K562 (cell line): ENCODE measurements at regions not wholly inside any gene's neighbourhood (a gene's known extent, or its start where the extent isn't known, plus 50 kb on each side); places are given as distances from the start of the nearest gene placed in this dataset.

Experiments used
- ATAC-seq: fragments of 200-7000 bp; cut with Tn5 transposase; 3 replicates; pipeline ENCODE4 v1.9.1; 2020; ENCODE audit warnings: moderate library complexity
- BruUV-seq: library from RNA; stranded (reverse); fragments of 400-500 nt; replicated peaks from 2 replicates; lab custom pipeline; 2021; lab: Mats Ljungman, UMichigan
- CTCF ChIA-PET: fragments of 300-600 bp; formaldehyde crosslinking; extraction: SDS; loops from one replicate; lab custom pipeline; 2021; ENCODE audit warnings: low intra/inter-chr PET ratio; lab: Yijun Ruan, JAX
- POLR2A ChIA-PET: fragments of 300-600, 350-650 bp; sonication (Branson Sonifier 250); formaldehyde crosslinking; extraction: SDS; loops from one replicate; lab custom pipeline; 2021; ENCODE audit warnings: antibody characterized with exemption, inconsistent platforms; lab: Yijun Ruan, JAX
- DNase-seq, 4 experiments: peaks; one replicate each; pipeline versions ENCODE4 v3.0.0 to v3.0.0-alpha.2; 2011 to 2018; ENCODE audit warnings: low spot score in 3 of 4, mixed read lengths in 3 of 4; ENCODE audit errors: extremely low read depth in 1 of 4
- FAIRE-seq: peaks from 2 replicates; lab custom pipeline; 2011; peaks lifted over from hg19 to GRCh38; lab: Jason Lieb, UNC
- H2AFZ ChIP-seq: 2 replicates; pipeline ENCODE4 v1.6.0; 2011; ENCODE audit warnings: low read depth, low read length, control low read depth, inconsistent platforms
- H3K27ac ChIP-seq: fragments of 200-600 bp; 3 replicates; pipeline ENCODE4 v1.8.0; 2011; ENCODE audit warnings: low read depth, mild to moderate bottlenecking, control low read depth, inconsistent platforms, low read length, moderate library complexity, mixed read lengths; ENCODE audit errors: extremely low read depth
- H3K27me3 ChIP-seq, 2 experiments: fragments of 300-600 bp in 1 of 2; 2 replicates in 1 of 2; 3 replicates in 1 of 2; pipeline versions ENCODE4 v1.6.0 to v1.8.0; 2011; ENCODE audit warnings: inconsistent platforms in 2 of 2, low read length in 2 of 2, mild to moderate bottlenecking in 1 of 2, mixed read lengths in 1 of 2, moderate library complexity in 1 of 2; ENCODE audit not compliant: control insufficient read depth in 2 of 2, insufficient read depth in 2 of 2
- H3K36me3 ChIP-seq: fragments of 300-600 bp; 3 replicates; pipeline ENCODE4 v1.8.0; 2011; ENCODE audit warnings: mild to moderate bottlenecking, low read length, inconsistent platforms; ENCODE audit not compliant: control insufficient read depth, insufficient read depth
- H3K4me1 ChIP-seq, 2 experiments: fragments of 200-600 bp in 1 of 2; replicated peaks in 1 of 2; 2 replicates in 1 of 2; 3 replicates in 1 of 2; pipeline versions ENCODE4 v1.5.1 to v1.8.0; 2011; ENCODE audit warnings: inconsistent platforms in 2 of 2, low read length in 2 of 2, mild to moderate bottlenecking in 1 of 2, mixed read lengths in 1 of 2, moderate library complexity in 1 of 2; ENCODE audit not compliant: control insufficient read depth in 2 of 2, insufficient read depth in 2 of 2
- H3K4me2 ChIP-seq: 2 replicates; pipeline ENCODE4 v1.6.1; 2011; ENCODE audit warnings: low read length, control low read depth, inconsistent platforms, mixed read lengths; ENCODE audit not compliant: insufficient read depth
- H3K4me3 ChIP-seq: fragments of 200-600 bp; sonication (generic), shearing (Covaris generic); 2 replicates; pipeline ENCODE4 v1.5.1; 2016; ENCODE audit warnings: control low read depth, inconsistent platforms
- H3K79me2 ChIP-seq: fragments of 200-600 bp; 3 replicates; pipeline ENCODE4 v1.8.0; 2011; ENCODE audit warnings: low read length, inconsistent platforms; ENCODE audit not compliant: control insufficient read depth, insufficient read depth
- H3K9ac ChIP-seq, 2 experiments: 2 replicates each; pipeline versions ENCODE4 v1.6.0 to v1.6.1; 2011; ENCODE audit warnings: low read depth in 2 of 2, low read length in 2 of 2, control low read depth in 1 of 2, inconsistent platforms in 1 of 2, mild to moderate bottlenecking in 1 of 2, mixed read lengths in 1 of 2; ENCODE audit not compliant: insufficient read depth in 1 of 2
- H3K9me1 ChIP-seq: one replicate; pipeline ENCODE4 v1.6.0; 2011; ENCODE audit warnings: inconsistent platforms, mild to moderate bottlenecking, low read length, moderate library complexity; ENCODE audit not compliant: control insufficient read depth, insufficient read depth
- H3K9me3 ChIP-seq: replicated peaks from 2 replicates; pipeline ENCODE4 v1.5.1; 2011; ENCODE audit warnings: low read depth, low read length, inconsistent platforms; ENCODE audit not compliant: control insufficient read depth, insufficient read depth
- H4K20me1 ChIP-seq: replicated peaks from 2 replicates; pipeline ENCODE4 v1.6.1; 2011; ENCODE audit warnings: low read length, inconsistent platforms, mixed read lengths; ENCODE audit not compliant: control insufficient read depth, insufficient read depth
- CCNT2 ChIP-seq: IDR thresholded peaks from 2 replicates; pipeline ENCODE4 v1.6.1; 2011; ENCODE audit warnings: borderline replicate concordance, low read depth, mild to moderate bottlenecking, moderate library complexity, mixed read lengths, low read length; ENCODE audit not compliant: insufficient read length; ENCODE audit errors: extremely low read depth
- HINFP ChIP-seq: fragments of 450-650 bp; conservative IDR thresholded peaks from 2 replicates; pipeline ENCODE4 v1.6.1; 2016; ENCODE audit warnings: missing genetic modification characterization, low read depth, mild to moderate bottlenecking, control low read depth, missing compliant biosample characterization
- MTA2 ChIP-seq: fragments of 450-650 bp; IDR thresholded peaks from 2 replicates; pipeline ENCODE4 v1.6.1; 2016; ENCODE audit warnings: low read depth
- NBN ChIP-seq: fragments of 450-650 bp; IDR thresholded peaks from 2 replicates; pipeline ENCODE4 v1.6.1; 2016; ENCODE audit warnings: low read depth, mild to moderate bottlenecking
- NFIX ChIP-seq: fragments of 250-450 bp; sonication (Bioruptor Pico); IDR thresholded peaks from 2 replicates; pipeline ENCODE4 v1.4.0; 2020; ENCODE audit warnings: low read depth, mild to moderate bottlenecking, moderate library complexity
- ZNF280B ChIP-seq: fragments of 250-450 bp; sonication (Bioruptor Pico); IDR thresholded peaks from 2 replicates; pipeline ENCODE4 v1.5.1; 2021; ENCODE audit warnings: mild to moderate bottlenecking
- WGBS: fragments of 100-300 bp; shearing (Covaris generic); methylation state at CpG from one replicate; pipeline ENCODE4 v1.1.6; 2016; ENCODE audit warnings: low coverage, mixed read lengths; ENCODE audit not compliant: insufficient coverage; ENCODE audit errors: missing lambda C conversion rate; 5-methylcytosine and 5-hydroxymethylcytosine counted together
- in situ Hi-C: fragments of 300-500 bp; cut with MboI; formaldehyde crosslinking; loops from 4 replicates; pipeline ENCODE4 v1.15.0; 2018; ENCODE audit warnings: inconsistent platforms, mixed read lengths
- intact Hi-C: fragments of 100-400 bp; cut with micrococcal nuclease; formaldehyde crosslinking; loops from 2 replicates; pipeline ENCODE4 v1.14.2; 2022

DNA sequence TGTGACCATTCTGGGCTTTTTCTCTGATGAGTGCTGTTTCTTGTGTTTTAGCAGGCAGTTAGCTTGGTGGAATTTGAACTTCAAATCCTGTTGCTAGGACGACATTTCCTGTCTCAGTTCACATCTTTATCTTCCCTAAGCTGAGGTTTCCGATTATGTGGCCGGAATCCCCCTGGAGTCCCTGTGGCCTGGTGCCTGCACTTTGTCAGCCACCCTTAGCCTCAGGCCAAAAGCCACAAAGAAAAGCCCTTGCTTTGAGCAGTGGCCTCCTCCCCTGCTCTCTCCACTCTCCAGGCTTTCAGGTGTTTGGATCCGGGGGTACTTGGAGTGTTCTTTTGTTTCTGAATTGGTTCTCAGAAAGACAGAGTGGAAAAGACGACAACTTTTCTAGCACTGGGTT lies 59.9 kb upstream of the PMEPA1 start:
- intact Hi-C loops (no loop called here), in situ Hi-C loops (no loop called here)
- BruUV-seq = no TSS peak
- H3K36me3 ChIP-seq = no peaks in the 10 kb centered on the region
- DNase-seq = no peak
- no peak for TF ChIP-seq MTA2
- TF ChIP-seq HINFP (tag) = no peak
- no peak for TF ChIP-seq NBN
- TF ChIP-seq NFIX (CRISPR knock-in tag) = no peak
- no peak for TF ChIP-seq ZNF280B (CRISPR knock-in tag)
- TF ChIP-seq CCNT2 = no peak
- POLR2A ChIA-PET = interaction anchor here (0.5 kb wide), 1 partner anchor 1801 kb away, joined by 3 read pairs; no protein-coding TSS in a partner anchor
- no peak overlapping the region for H3K4me3 ChIP-seq
- H3K9ac ChIP-seq = no peak overlapping the region
- no peak overlapping the region for H3K27ac ChIP-seq
- H3K9me3 ChIP-seq = no peaks in the 10 kb centered on the region
- no peak overlapping the region for H3K4me2 ChIP-seq
- H3K79me2 ChIP-seq = no peaks in the 10 kb centered on the region
- no peak for ATAC-seq
- 0% methylated on average over 4 of the region's 5 CpGs for WGBS
- no peaks in the 10 kb centered on the region for H3K9me1 ChIP-seq
- H2AFZ ChIP-seq = no peak overlapping the region
- no peaks in the 10 kb centered on the region for H3K4me1 ChIP-seq
- peaks cover 9 to 42% of the 10 kb centered on the region in 2 experiments; a peak in 4 of 5 replicates for H3K27me3 ChIP-seq
- CTCF ChIA-PET = no interaction called here
- FAIRE-seq = no peak
- H4K20me1 ChIP-seq = no peaks in the 10 kb centered on the region
